ENCODE measurements at regions not wholly inside any gene's neighbourhood (a gene's known extent, or its start where the extent isn't known, plus 50 kb on each side); places are given as distances from the start of the nearest gene placed in this dataset.

GRCh38 chr2:88281302-88282217 lies 111.4 kb downstream of the THNSL2 start:
- no peak for DNase-seq

GRCh38 chr2:88269836-88270235 lies 99.7 kb downstream of the THNSL2 start:
- DNase-seq = no peak

- DNase-seq = peak; percentile 38
Observed at GRCh38 chr2:88265352-88266303, 95.5 kb downstream of the THNSL2 start.

- no peak for DNase-seq
Observed at GRCh38 chr2:88263861-88264260, 93.7 kb downstream of the THNSL2 start.

- no peak for DNase-seq
Observed at GRCh38 chr2:88261725-88262124, 91.6 kb downstream of the THNSL2 start.

GRCh38 chr2:88258208-88258607 lies 88.1 kb downstream of the THNSL2 start:
- no peak for DNase-seq

GRCh38 chr2:88254437-88255091 lies 84.4 kb downstream of the THNSL2 start:
- peak; percentile 34 for DNase-seq

- DNase-seq = no peak
Observed at GRCh38 chr2:88253997-88254396, 83.9 kb downstream of the THNSL2 start.

GRCh38 chr2:88253375-88253774 lies 83.2 kb downstream of the THNSL2 start:
- no peak for DNase-seq

GRCh38 chr2:88252646-88253045 lies 82.5 kb downstream of the THNSL2 start:
- DNase-seq = no peak

- no peak for DNase-seq
Observed at GRCh38 chr2:88252111-88252510, 82.0 kb downstream of the THNSL2 start.

- no peak for DNase-seq
Observed at GRCh38 chr2:88250404-88250803, 80.3 kb downstream of the THNSL2 start.

- no peak for DNase-seq
Observed at GRCh38 chr2:88248280-88248828, 78.2 kb downstream of the THNSL2 start.

GRCh38 chr2:88247531-88247930 lies 77.4 kb downstream of the THNSL2 start:
- DNase-seq = no peak

- DNase-seq = no peak
Observed at GRCh38 chr2:88245109-88245508, 75.0 kb downstream of the THNSL2 start.

- no peak for DNase-seq
Observed at GRCh38 chr2:88239781-88240180, 69.6 kb downstream of the THNSL2 start.

GRCh38 chr2:88236666-88237065 lies 66.5 kb downstream of the THNSL2 start:
- no peak for DNase-seq
